GM23338 (cell line): ENCODE measurements at regions not wholly inside any gene's neighbourhood (a gene's known extent, or its start where the extent isn't known, plus 50 kb on each side); places are given as distances from the start of the nearest gene placed in this dataset.

Experiments used
- CREB1 ChIP-seq: fragments of 250-450 bp; sonication (Bioruptor Pico); IDR thresholded peaks from 2 replicates; pipeline ENCODE4 v1.5.0; 2020; ENCODE audit warnings: low read depth, mild to moderate bottlenecking, moderate library complexity
- EZH2 ChIP-seq: fragments of 200-600 bp; sonication (generic); IDR thresholded peaks from one replicate; pipeline ENCODE4 v1.8.0; 2017; ENCODE audit warnings: antibody characterized with exemption, mild to moderate bottlenecking, low read depth; ENCODE audit not compliant: unreplicated experiment
- POLR2AphosphoS5 ChIP-seq: IDR thresholded peaks from 2 replicates; pipeline ENCODE4 v1.6.1; 2016; ENCODE audit warnings: antibody characterized with exemption, low read depth
- TF ChIP-seq, protein P1 (sequence below), 2 experiments: fragments of 200-600 bp in 1 of 2; sonication (generic) in 1 of 2; conservative IDR thresholded peaks; 2 replicates each; pipeline versions ENCODE4 v1.5.1 to v1.6.1; 2016 to 2017; ENCODE audit warnings: antibody characterized with exemption in 2 of 2, low read depth in 2 of 2, mild to moderate bottlenecking in 2 of 2, moderate library complexity in 1 of 2
- TF ChIP-seq, protein P2 (sequence below): IDR thresholded peaks from one replicate; pipeline ENCODE4 v1.6.1; 2018; ENCODE audit warnings: antibody characterized with exemption; ENCODE audit not compliant: unreplicated experiment

DNA sequence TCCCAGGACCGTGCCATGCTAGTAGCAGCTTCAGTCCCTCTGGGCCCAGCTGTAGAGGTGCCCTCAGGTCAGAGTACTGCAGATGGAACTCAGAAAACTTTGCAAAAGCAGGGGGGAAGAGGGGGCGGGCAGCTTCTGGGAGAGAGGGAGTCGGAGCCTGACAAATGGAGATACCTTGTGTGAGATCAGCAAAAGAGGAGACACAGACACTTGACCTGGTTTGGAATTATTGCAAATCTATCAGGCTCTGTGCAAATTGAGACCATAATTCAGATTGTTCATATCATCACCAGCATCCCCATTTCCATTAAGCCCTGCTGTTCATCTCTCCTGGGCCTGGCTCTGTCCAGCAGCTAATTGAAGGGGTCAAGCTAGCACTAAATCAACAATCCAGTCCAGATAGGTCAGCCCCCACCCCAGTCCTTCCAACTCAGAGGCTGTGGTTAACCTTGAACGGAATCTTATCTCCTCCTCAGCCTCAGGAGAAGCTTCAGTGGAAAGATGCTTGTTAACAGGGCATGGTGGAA lies 292.6 kb upstream of the PLET1 start:
- TF ChIP-seq EZH2 (no peak), CREB1 (CRISPR knock-in tag) (no peak), POLR2AphosphoS5 (no peak)
- TF ChIP-seq, protein P1, sequence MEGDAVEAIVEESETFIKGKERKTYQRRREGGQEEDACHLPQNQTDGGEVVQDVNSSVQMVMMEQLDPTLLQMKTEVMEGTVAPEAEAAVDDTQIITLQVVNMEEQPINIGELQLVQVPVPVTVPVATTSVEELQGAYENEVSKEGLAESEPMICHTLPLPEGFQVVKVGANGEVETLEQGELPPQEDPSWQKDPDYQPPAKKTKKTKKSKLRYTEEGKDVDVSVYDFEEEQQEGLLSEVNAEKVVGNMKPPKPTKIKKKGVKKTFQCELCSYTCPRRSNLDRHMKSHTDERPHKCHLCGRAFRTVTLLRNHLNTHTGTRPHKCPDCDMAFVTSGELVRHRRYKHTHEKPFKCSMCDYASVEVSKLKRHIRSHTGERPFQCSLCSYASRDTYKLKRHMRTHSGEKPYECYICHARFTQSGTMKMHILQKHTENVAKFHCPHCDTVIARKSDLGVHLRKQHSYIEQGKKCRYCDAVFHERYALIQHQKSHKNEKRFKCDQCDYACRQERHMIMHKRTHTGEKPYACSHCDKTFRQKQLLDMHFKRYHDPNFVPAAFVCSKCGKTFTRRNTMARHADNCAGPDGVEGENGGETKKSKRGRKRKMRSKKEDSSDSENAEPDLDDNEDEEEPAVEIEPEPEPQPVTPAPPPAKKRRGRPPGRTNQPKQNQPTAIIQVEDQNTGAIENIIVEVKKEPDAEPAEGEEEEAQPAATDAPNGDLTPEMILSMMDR (conservative IDR thresholded peaks at IDR 0.05; ENCODE audit: low read depth in 2 of 2) = no peak
- TF ChIP-seq, protein P2, sequence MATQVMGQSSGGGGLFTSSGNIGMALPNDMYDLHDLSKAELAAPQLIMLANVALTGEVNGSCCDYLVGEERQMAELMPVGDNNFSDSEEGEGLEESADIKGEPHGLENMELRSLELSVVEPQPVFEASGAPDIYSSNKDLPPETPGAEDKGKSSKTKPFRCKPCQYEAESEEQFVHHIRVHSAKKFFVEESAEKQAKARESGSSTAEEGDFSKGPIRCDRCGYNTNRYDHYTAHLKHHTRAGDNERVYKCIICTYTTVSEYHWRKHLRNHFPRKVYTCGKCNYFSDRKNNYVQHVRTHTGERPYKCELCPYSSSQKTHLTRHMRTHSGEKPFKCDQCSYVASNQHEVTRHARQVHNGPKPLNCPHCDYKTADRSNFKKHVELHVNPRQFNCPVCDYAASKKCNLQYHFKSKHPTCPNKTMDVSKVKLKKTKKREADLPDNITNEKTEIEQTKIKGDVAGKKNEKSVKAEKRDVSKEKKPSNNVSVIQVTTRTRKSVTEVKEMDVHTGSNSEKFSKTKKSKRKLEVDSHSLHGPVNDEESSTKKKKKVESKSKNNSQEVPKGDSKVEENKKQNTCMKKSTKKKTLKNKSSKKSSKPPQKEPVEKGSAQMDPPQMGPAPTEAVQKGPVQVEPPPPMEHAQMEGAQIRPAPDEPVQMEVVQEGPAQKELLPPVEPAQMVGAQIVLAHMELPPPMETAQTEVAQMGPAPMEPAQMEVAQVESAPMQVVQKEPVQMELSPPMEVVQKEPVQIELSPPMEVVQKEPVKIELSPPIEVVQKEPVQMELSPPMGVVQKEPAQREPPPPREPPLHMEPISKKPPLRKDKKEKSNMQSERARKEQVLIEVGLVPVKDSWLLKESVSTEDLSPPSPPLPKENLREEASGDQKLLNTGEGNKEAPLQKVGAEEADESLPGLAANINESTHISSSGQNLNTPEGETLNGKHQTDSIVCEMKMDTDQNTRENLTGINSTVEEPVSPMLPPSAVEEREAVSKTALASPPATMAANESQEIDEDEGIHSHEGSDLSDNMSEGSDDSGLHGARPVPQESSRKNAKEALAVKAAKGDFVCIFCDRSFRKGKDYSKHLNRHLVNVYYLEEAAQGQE = no peak
